Transverse colon (tissue), 4 donors: ENCODE measurements at regions not wholly inside any gene's neighbourhood (a gene's known extent, or its start where the extent isn't known, plus 50 kb on each side); places are given as distances from the start of the nearest gene placed in this dataset.

Source experiments
- DNase-seq: peaks from one replicate; pipeline ENCODE4 v3.0.0-alpha.2; 2019
- H3K27ac ChIP-seq, 4 donors: fragments of 200-600 bp; sonication (generic); 2 replicates each; pipeline ENCODE4 v1.5.1; 2016 to 2018; ENCODE audit warnings: inconsistent platforms in 4 of 4
- H3K27me3 ChIP-seq: fragments of 200-600 bp; sonication (generic); 2 replicates; pipeline ENCODE4 v1.5.1; 2017; ENCODE audit warnings: inconsistent platforms
- H3K36me3 ChIP-seq, 4 donors: fragments of 200-600 bp; sonication (generic); 2 replicates each; pipeline ENCODE4 v1.5.1; 2017 to 2019; ENCODE audit warnings: inconsistent platforms in 4 of 4
- H3K4me1 ChIP-seq, 4 donors: fragments of 200-600 bp; sonication (generic); 2 replicates each; pipeline ENCODE4 v1.5.1; 2017 to 2020; ENCODE audit warnings: inconsistent platforms in 4 of 4
- H3K4me3 ChIP-seq, 4 donors: fragments of 200-600 bp; sonication (generic); 1 replicate in 1 of 4; 2 replicates in 3 of 4; pipeline versions ENCODE4 v1.5.1 to v1.6.1; 2017 to 2019; ENCODE audit warnings: inconsistent platforms in 4 of 4
- H3K9me3 ChIP-seq, 2 donors: fragments of 200-600 bp; sonication (generic); 2 replicates each; pipeline ENCODE4 v1.5.1; 2017 to 2019; ENCODE audit warnings: inconsistent platforms in 2 of 2
- EP300 ChIP-seq: sonication (generic); formaldehyde crosslinking; IDR thresholded peaks from one replicate; pipeline ENCODE4 v1.6.1; 2017; ENCODE audit warnings: antibody characterized with exemption, low read depth
- POLR2A ChIP-seq: fragments of 450-650 bp; IDR thresholded peaks from one replicate; pipeline ENCODE4 v1.6.1; 2016; ENCODE audit warnings: antibody characterized with exemption, mild to moderate bottlenecking, moderate library complexity
- POLR2AphosphoS5 ChIP-seq, 3 donors: sonication (generic); formaldehyde crosslinking; IDR thresholded peaks; one replicate each; pipeline ENCODE4 v1.6.1; 2016; ENCODE audit warnings: antibody characterized with exemption in 3 of 3
- WGBS, 2 donors: methylation state at CpG; one replicate each; pipeline ENCODE4 v1.1.5; 2018; ENCODE audit warnings: low coverage in 1 of 2; 5-methylcytosine and 5-hydroxymethylcytosine counted together
- in situ Hi-C, 4 donors: fragments of 200-750 bp; cut with MboI; loops; one replicate each; pipeline versions ENCODE4 v1.15.0 to v1.15.1; 2017; ENCODE audit warnings: low sequenced_read_pairs in 3 of 4, low pct_ligation_motif_present in 1 of 4, low pct_unique_long_range_greater_than_20kb in 1 of 4
- intact Hi-C: fragments of 100-400 bp; cut with DNase I; formaldehyde crosslinking; loops from one replicate; pipeline ENCODE4 v1.15.1; 2023; ENCODE audit warnings: low total_unique reads
- TF ChIP-seq, protein P1 (sequence below), 5 experiments: fragments of 200-600 bp in 3 of 5; fragments of 450-650 bp in 2 of 5; sonication (generic) in 3 of 5; IDR thresholded peaks; 1 replicate in 2 of 5; 2 replicates in 3 of 5; pipeline ENCODE4 v1.5.1; 2016 to 2017; ENCODE audit warnings: antibody characterized with exemption in 5 of 5, inconsistent platforms in 3 of 5, mild to moderate bottlenecking in 2 of 5, moderate library complexity in 1 of 5

GRCh38 chrX:131630534-131630933, 86.7 kb downstream of the OR13H1 start:
- TF ChIP-seq POLR2AphosphoS5 (IDR thresholded peaks at IDR 0.05): no peak
- TF ChIP-seq, protein P1, sequence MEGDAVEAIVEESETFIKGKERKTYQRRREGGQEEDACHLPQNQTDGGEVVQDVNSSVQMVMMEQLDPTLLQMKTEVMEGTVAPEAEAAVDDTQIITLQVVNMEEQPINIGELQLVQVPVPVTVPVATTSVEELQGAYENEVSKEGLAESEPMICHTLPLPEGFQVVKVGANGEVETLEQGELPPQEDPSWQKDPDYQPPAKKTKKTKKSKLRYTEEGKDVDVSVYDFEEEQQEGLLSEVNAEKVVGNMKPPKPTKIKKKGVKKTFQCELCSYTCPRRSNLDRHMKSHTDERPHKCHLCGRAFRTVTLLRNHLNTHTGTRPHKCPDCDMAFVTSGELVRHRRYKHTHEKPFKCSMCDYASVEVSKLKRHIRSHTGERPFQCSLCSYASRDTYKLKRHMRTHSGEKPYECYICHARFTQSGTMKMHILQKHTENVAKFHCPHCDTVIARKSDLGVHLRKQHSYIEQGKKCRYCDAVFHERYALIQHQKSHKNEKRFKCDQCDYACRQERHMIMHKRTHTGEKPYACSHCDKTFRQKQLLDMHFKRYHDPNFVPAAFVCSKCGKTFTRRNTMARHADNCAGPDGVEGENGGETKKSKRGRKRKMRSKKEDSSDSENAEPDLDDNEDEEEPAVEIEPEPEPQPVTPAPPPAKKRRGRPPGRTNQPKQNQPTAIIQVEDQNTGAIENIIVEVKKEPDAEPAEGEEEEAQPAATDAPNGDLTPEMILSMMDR (IDR thresholded peaks at IDR 0.05): no peak
- no peak for TF ChIP-seq POLR2A
- no peak for TF ChIP-seq EP300
- no peaks in the 10 kb centered on the region for H3K4me1 ChIP-seq
- no peaks in the 10 kb centered on the region for H3K9me3 ChIP-seq
- DNase-seq: no peak
- H3K27ac ChIP-seq: no peak overlapping the region
- 73% methylated on average over 8 of the region's 8 CpGs; no CpG with 5 or more reads in 1 of the 2 donors for WGBS, 2 donors
- no peaks in the 10 kb centered on the region for H3K36me3 ChIP-seq
- in situ Hi-C loops (loop anchor here in 2 of 4 donors (10.0 to 25.0 kb wide), 2 partner anchors 643 to 656 kb away; no protein-coding TSS in a partner anchor), intact Hi-C loops (no loop called here)
- H3K4me3 ChIP-seq: no peak overlapping the region
- no peaks in the 10 kb centered on the region for H3K27me3 ChIP-seq

GRCh38 chrX:131633285-131633917, 89.5 kb downstream of the OR13H1 start:
- TF ChIP-seq EP300 (no peak), POLR2A (no peak), POLR2AphosphoS5 (IDR thresholded peaks at IDR 0.05) (no peak)
- TF ChIP-seq, protein P1 (IDR thresholded peaks at IDR 0.05): peak; percentile 33 to 82 (median 54)
- 55 to 67% methylated on average over 3 to 13 of the region's 13 CpGs for WGBS, 2 donors
- H3K27ac ChIP-seq: no peak overlapping the region
- H3K9me3 ChIP-seq: no peaks in the 10 kb centered on the region
- DNase-seq: peak; percentile 43
- intact Hi-C loops: no loop called here
- H3K27me3 ChIP-seq: no peaks in the 10 kb centered on the region
- in situ Hi-C loops: loop anchor here in 2 of 4 donors (10.0 to 25.0 kb wide), 2 partner anchors 646 to 659 kb away; no protein-coding TSS in a partner anchor
- H3K4me1 ChIP-seq: no peaks in the 10 kb centered on the region
- no peaks in the 10 kb centered on the region for H3K36me3 ChIP-seq
- H3K4me3 ChIP-seq: no peak overlapping the region

DNA sequence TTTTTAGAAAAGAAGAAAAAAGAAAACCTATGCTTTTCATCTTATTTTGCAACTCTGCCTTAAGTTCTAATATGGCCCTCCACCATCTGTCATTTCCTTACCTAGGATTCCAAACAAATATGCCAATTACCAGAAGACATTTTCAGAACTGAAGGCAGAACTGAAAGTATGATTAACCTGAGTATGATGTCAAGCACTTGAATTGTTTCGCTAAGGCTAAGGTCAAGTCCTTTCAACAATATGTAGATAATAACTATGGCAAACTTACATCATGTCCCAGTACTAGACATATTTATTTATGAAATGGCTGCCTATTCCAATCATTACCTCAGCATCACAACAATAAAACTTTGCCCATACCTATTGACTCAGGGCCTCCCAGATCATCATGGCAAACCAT, 91.0 kb downstream of the OR13H1 start:
- no peaks in the 10 kb centered on the region for H3K9me3 ChIP-seq
- no peak overlapping the region for H3K4me3 ChIP-seq
- DNase-seq: no peak
- no peaks in the 10 kb centered on the region for H3K36me3 ChIP-seq
- in situ Hi-C loops: loop anchor here in 2 of 4 donors (10.0 to 25.0 kb wide), 2 partner anchors 648 to 660 kb away; no protein-coding TSS in a partner anchor
- TF ChIP-seq, protein P1 (IDR thresholded peaks at IDR 0.05): no peak
- no peak for TF ChIP-seq POLR2A
- TF ChIP-seq POLR2AphosphoS5 (IDR thresholded peaks at IDR 0.05): no peak
- no peak for TF ChIP-seq EP300
- 61% methylated on average over 1 of the region's 1 CpG; no CpG with 5 or more reads in 1 of the 2 donors for WGBS, 2 donors
- H3K27ac ChIP-seq: no peak overlapping the region
- H3K27me3 ChIP-seq: no peaks in the 10 kb centered on the region
- intact Hi-C loops: no loop called here
- no peaks in the 10 kb centered on the region for H3K4me1 ChIP-seq

DNA sequence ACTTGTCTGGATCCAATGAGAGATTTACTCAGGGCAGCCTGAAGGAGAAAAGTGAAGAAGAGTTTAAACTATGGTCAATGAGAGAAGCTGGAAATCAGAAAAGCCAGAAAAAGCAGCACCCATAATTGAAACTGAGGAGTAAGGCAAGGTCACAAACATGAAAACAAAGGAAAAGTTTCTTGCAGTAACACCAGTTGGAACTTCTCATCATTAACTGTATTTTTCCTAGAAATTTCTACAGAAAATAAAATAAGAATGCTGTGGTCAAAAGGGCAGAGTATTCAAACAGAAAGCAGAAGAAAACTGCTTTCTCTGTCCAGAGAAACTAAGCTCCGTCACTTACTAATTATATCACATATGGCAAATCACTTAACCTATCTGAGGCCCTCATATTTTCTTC, 102.2 kb downstream of the OR13H1 start:
- Histone ChIP-seq H3K27me3 (no peaks in the 10 kb centered on the region), H3K4me1 (no peaks in the 10 kb centered on the region), H3K4me3 (no peak overlapping the region), H3K36me3 (no peaks in the 10 kb centered on the region), H3K9me3 (no peaks in the 10 kb centered on the region), H3K27ac (no peak overlapping the region)
- intact Hi-C loops: no loop called here
- in situ Hi-C loops: loop anchor here in 1 of 4 donors (25.0 kb wide), 1 partner anchor 659 kb away; no protein-coding TSS in a partner anchor
- DNase-seq: no peak
- 57 to 62% methylated on average over 1 of the region's 1 CpG for WGBS, 2 donors
- TF ChIP-seq POLR2AphosphoS5 (IDR thresholded peaks at IDR 0.05): no peak
